Epithelial cell of proximal tubule (primary cell): ENCODE measurements at regions not wholly inside any gene's neighbourhood (a gene's known extent, or its start where the extent isn't known, plus 50 kb on each side); places are given as distances from the start of the nearest gene placed in this dataset.

Experiments used
- DNase-seq: peaks from one replicate; pipeline ENCODE4 v3.0.0-alpha.2; 2011; ENCODE audit warnings: low read depth
- H3K4me3 ChIP-seq: 2 replicates; pipeline ENCODE4 v1.5.1; 2011; ENCODE audit warnings: low read depth, mild to moderate bottlenecking, low read length
- TF ChIP-seq, protein P1 (sequence below): conservative IDR thresholded peaks from 2 replicates; pipeline ENCODE4 v1.5.1; 2012; ENCODE audit warnings: low read depth, mild to moderate bottlenecking, low read length

DNA sequence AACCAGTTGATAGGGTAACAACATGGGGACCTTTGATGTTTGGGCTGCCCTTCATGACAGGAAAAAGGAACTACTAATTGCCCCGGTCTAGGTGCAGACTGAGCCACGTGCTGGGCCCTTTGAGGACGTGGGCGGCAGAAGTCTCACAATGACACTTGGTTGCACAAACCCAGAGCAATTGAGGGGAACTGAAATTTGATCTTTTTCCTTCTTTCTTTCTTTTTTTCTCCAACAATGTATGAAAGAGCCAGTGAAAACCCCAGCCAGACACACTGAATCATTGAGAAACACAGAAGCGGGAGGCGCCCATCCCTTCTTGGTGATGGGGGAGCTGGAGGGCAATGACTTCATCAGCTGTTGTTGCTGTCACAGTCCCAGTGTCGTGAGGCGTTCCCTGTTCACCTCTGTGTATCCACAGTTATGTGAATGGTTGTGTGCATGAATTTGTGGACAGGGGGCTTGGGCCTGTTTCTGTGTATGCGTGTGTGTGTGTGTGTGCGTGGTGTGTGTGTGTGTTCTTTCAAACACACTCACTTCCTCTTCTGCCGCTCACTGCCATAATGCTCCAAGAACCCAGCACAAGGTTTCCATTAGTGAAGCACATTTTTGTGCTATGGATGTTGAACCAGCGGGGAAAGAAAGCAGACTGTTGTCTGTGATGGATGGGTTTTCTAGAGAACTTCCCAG lies 137.5 kb upstream of the CCND2 start:
- DNase-seq = no peak
- TF ChIP-seq, protein P1, sequence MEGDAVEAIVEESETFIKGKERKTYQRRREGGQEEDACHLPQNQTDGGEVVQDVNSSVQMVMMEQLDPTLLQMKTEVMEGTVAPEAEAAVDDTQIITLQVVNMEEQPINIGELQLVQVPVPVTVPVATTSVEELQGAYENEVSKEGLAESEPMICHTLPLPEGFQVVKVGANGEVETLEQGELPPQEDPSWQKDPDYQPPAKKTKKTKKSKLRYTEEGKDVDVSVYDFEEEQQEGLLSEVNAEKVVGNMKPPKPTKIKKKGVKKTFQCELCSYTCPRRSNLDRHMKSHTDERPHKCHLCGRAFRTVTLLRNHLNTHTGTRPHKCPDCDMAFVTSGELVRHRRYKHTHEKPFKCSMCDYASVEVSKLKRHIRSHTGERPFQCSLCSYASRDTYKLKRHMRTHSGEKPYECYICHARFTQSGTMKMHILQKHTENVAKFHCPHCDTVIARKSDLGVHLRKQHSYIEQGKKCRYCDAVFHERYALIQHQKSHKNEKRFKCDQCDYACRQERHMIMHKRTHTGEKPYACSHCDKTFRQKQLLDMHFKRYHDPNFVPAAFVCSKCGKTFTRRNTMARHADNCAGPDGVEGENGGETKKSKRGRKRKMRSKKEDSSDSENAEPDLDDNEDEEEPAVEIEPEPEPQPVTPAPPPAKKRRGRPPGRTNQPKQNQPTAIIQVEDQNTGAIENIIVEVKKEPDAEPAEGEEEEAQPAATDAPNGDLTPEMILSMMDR = no peak
- H3K4me3 ChIP-seq = no peak overlapping the region

DNA sequence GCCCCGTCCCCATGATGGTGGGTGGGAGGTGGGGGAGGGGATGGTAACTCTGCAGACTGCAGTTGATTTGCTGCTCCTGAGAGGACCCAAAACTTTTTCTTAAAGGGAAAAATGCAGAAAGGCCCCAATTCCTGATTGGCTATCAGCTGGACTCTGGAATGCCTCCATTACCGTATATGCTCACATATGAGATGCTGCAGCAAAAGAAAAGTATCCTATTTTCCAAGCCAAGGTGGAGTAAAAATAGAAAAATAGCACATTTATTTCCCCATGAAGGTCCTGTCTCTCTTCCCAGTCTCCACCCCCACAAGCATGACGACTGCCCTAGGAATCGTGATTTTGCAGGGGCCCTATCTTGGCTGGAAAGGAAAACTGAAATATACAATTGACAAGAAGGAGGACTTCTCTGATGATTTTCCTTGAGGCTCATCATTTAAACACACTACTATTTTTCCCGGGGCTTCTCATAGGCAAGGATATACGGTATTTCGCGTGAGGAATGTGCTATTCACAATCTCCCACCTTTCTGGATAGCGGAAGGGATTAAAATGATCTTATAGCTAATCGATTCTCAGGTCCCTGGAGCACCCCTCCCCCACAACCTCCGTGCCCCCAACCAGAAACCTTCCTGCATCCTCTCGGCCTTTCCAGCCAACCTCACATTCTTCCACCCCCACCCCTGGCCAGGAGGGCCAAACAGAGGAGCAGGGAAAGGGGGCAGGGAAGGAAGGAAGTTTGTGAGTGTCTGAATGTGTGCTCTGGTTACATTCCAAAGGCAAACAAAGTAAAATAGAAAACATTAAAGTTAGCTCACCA lies 138.9 kb upstream of the CCND2 start:
- no peak overlapping the region for H3K4me3 ChIP-seq
- DNase-seq = no peak
- TF ChIP-seq, protein P1 = no peak

DNA sequence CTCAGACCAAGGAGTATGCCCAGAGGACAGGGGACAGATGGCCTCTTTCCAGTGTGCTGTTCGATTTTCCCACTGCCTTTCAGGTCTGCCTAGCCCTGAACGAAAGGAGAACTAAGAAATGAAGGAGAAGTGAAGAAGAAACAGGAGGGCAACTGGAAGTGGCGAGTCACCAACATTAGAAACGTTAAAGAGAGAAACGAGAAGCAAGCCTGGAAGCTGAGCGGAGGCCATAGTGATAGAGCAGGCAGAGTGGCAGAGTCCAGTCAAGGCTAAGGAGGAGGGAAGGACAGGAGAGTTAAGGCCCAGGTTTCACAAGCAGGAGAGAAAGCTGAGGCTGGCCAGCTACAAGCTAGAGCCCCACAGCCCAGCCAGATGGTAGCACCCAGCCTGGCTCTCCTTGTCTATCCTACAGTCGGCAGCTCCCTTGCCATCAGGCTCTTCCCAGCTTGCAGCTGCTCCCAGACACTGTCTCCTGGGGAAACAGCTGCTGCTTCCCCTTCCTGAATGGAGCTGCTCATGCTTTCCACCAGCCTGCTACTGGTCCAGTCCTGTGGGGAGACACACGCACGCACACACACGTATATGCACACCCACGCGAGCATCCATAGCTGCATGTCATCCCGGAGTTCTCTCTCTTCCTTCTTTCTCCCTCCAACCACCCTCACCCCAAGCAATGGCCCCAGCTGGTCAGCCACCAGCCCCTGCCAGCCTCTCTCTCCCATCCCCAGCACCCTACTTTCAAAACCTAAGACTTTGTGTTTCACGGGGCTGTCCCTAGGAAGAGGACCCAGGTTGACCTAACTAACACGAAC lies 139.7 kb upstream of the CCND2 start:
- TF ChIP-seq, protein P1 = no peak
- no peak for DNase-seq
- no peak overlapping the region for H3K4me3 ChIP-seq

DNA sequence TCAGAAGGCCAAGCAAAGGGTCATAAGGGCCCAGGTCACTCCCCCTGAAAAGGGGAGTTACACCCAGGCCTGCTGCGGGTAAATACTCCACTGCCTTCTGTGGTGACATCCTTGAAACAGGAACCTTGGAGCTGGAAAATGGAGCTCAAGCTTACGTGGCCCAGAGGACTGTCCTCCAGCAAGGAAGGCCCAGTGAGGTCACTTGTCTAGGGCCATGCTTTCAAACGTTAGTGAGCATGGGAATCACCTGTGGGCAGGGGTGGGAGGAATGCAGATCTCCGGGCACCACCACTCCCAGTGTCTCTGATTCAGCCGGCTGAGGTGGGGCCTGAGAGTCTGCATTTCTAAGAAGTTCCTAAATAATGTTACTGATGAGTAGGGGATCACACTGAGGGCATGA lies 140.5 kb upstream of the CCND2 start:
- DNase-seq = no peak
- no peak overlapping the region for H3K4me3 ChIP-seq
- TF ChIP-seq, protein P1 = no peak

DNA sequence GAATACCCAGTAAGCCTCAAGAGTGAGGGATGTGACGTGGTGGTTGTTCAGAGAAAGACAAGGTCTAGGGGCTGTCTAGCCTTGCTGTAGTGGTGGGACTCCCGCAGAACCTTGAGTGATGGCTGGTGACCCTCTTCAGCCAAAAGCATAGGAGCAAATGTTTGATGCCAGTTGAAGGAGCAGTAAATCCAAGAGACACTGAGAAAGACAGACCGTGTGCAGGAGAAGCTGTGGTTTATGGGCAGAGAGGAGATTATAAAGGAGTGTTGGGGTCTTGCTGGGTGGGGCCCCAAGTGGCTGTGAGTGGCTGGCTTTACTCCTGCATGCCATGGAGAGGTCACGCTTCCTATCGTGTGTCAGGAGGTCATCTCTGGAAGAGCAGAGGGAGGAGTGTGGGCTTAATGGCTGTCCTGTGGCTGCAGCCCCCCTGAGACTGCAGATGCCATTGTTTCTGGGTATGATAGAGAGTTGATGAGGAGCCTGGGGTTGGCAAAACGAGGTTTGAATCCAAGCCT lies 152.0 kb upstream of the CCND2 start:
- DNase-seq = no peak
- no peak overlapping the region for H3K4me3 ChIP-seq
- TF ChIP-seq, protein P1 = no peak

DNA sequence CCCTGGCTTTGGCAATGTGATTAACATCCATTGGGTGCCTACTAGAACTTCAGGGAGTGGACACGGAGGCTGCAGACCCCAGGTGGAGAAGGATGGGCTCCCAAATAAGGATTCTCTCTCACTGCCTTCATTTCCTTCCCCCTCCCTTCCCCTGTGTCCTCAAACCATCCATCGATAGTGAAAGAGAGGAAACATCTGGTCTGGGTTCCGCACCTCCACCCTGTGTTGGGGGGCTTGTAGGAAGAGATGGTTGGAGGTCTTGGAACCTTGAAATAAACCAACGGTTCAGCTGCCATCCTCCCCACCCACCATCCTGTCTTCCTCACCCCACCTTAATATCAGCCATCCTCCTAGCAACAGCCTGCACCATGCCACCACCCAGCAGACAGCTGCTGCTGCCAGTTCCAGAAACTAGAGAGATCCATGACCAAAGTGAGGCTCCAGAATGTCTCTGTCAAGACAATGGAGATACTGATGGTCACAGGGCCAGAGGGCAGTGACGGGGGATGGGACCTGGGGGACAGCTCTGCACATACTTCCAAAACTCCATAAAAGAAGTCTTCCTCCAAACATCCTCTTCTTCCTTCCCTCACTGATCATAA lies 153.1 kb upstream of the CCND2 start:
- H3K4me3 ChIP-seq = no peak overlapping the region
- DNase-seq = no peak
- TF ChIP-seq, protein P1 = no peak
